Esophagus mucosa (tissue), 1 donor: ENCODE measurements at regions not wholly inside any gene's neighbourhood (a gene's known extent, or its start where the extent isn't known, plus 50 kb on each side); places are given as distances from the start of the nearest gene placed in this dataset.

Experiments used
- ATAC-seq: fragments of 200-7000 bp; cut with Tn5 transposase; one replicate; pipeline ENCODE4 v1.9.1; 2020
- donor health status: DM: yes; HTN: yes; CAD: no.

- ATAC-seq = no peak
Observed at GRCh38 chr6:28737750-28738395, 185.9 kb downstream of the TRIM27 start.

- no peak for ATAC-seq
Observed at GRCh38 chr6:28738396-28738765, 185.4 kb downstream of the TRIM27 start.

GRCh38 chr6:28741363-28741762, 182.4 kb downstream of the TRIM27 start:
- no peak for ATAC-seq

- no peak for ATAC-seq
Observed at GRCh38 chr6:28742668-28743270, 181.0 kb downstream of the TRIM27 start.

GRCh38 chr6:28743271-28743789, 180.5 kb downstream of the TRIM27 start:
- no peak for ATAC-seq

GRCh38 chr6:28747083-28747630, 176.6 kb downstream of the TRIM27 start:
- ATAC-seq = no peak

- ATAC-seq = peak; percentile 26
Observed at GRCh38 chr6:28747631-28748157, 176.1 kb downstream of the TRIM27 start.

- ATAC-seq = no peak
Observed at GRCh38 chr6:28748192-28748591, 175.6 kb downstream of the TRIM27 start.

GRCh38 chr6:28750926-28751458, 172.8 kb downstream of the TRIM27 start:
- no peak for ATAC-seq

- no peak for ATAC-seq
Observed at GRCh38 chr6:28751514-28751913, 172.3 kb downstream of the TRIM27 start.

GRCh38 chr6:28751963-28752350, 171.8 kb downstream of the TRIM27 start:
- no peak for ATAC-seq

GRCh38 chr6:28757429-28758045, 166.2 kb downstream of the TRIM27 start:
- no peak for ATAC-seq

- no peak for ATAC-seq
Observed at GRCh38 chr6:28758046-28758817, 165.6 kb downstream of the TRIM27 start.

GRCh38 chr6:28758818-28759235, 165.0 kb downstream of the TRIM27 start:
- no peak for ATAC-seq

- no peak for ATAC-seq
Observed at GRCh38 chr6:28764014-28764723, 159.6 kb downstream of the TRIM27 start.

- ATAC-seq = no peak
Observed at GRCh38 chr6:28764761-28765282, 159.0 kb downstream of the TRIM27 start.

- no peak for ATAC-seq
Observed at GRCh38 chr6:28765978-28766351, 157.8 kb downstream of the TRIM27 start.

- no peak for ATAC-seq
Observed at GRCh38 chr6:28766426-28766825, 157.4 kb downstream of the TRIM27 start.

GRCh38 chr6:28767133-28767532, 156.7 kb downstream of the TRIM27 start:
- no peak for ATAC-seq

- ATAC-seq = no peak
Observed at GRCh38 chr6:28767691-28768090, 156.1 kb downstream of the TRIM27 start.

GRCh38 chr6:28768187-28768913, 155.4 kb downstream of the TRIM27 start:
- ATAC-seq = no peak
